GM19397 (cell line): ENCODE measurements at regions not wholly inside any gene's neighbourhood (a gene's known extent, or its start where the extent isn't known, plus 50 kb on each side); places are given as distances from the start of the nearest gene placed in this dataset.

Experiments
- ATAC-seq: cut with Tn5 transposase; IDR thresholded peaks from one replicate; pipeline ENCODE4 v1.9.1; 2021; ENCODE audit warnings: mild to moderate bottlenecking, moderate library complexity; ENCODE audit not compliant: unreplicated experiment

- no peak for ATAC-seq
Measured at GRCh38 chr5:167488371-167488770, 803.1 kb upstream of the WWC1 start.

- ATAC-seq = no peak
Measured at GRCh38 chr5:167489202-167489601, 802.2 kb upstream of the WWC1 start.

- ATAC-seq = no peak
Measured at GRCh38 chr5:167503926-167504720, 787.3 kb upstream of the WWC1 start.

- ATAC-seq = no peak
Measured at GRCh38 chr5:167507463-167508233, 783.8 kb upstream of the WWC1 start.

GRCh38 chr5:167509076-167509475, 782.4 kb upstream of the WWC1 start:
- no peak for ATAC-seq

GRCh38 chr5:167511276-167511675, 780.2 kb upstream of the WWC1 start:
- no peak for ATAC-seq

GRCh38 chr5:167512111-167512510, 779.3 kb upstream of the WWC1 start:
- ATAC-seq = no peak

- ATAC-seq = no peak
Measured at GRCh38 chr5:167513381-167513780, 778.1 kb upstream of the WWC1 start.

GRCh38 chr5:167514461-167514860, 777.0 kb upstream of the WWC1 start:
- no peak for ATAC-seq

- no peak for ATAC-seq
Measured at GRCh38 chr5:167525004-167525403, 766.4 kb upstream of the WWC1 start.

GRCh38 chr5:167528651-167529050, 762.8 kb upstream of the WWC1 start:
- no peak for ATAC-seq

GRCh38 chr5:167530548-167530947, 760.9 kb upstream of the WWC1 start:
- ATAC-seq = no peak

GRCh38 chr5:167533814-167534795, 757.3 kb upstream of the WWC1 start:
- ATAC-seq = no peak

GRCh38 chr5:167539747-167540146, 751.7 kb upstream of the WWC1 start:
- no peak for ATAC-seq

- ATAC-seq = no peak
Measured at GRCh38 chr5:167546270-167546669, 745.2 kb upstream of the WWC1 start.

GRCh38 chr5:167552356-167552755, 739.1 kb upstream of the WWC1 start:
- no peak for ATAC-seq

GRCh38 chr5:167553511-167553910, 737.9 kb upstream of the WWC1 start:
- ATAC-seq = no peak

GRCh38 chr5:167554564-167555290, 736.7 kb upstream of the WWC1 start:
- ATAC-seq = no peak

GRCh38 chr5:167555565-167556166, 735.8 kb upstream of the WWC1 start:
- no peak for ATAC-seq

GRCh38 chr5:167557359-167557758, 734.1 kb upstream of the WWC1 start:
- no peak for ATAC-seq
